ENCODE measurements at regions not wholly inside any gene's neighbourhood (a gene's known extent, or its start where the extent isn't known, plus 50 kb on each side); places are given as distances from the start of the nearest gene placed in this dataset.

DNA sequence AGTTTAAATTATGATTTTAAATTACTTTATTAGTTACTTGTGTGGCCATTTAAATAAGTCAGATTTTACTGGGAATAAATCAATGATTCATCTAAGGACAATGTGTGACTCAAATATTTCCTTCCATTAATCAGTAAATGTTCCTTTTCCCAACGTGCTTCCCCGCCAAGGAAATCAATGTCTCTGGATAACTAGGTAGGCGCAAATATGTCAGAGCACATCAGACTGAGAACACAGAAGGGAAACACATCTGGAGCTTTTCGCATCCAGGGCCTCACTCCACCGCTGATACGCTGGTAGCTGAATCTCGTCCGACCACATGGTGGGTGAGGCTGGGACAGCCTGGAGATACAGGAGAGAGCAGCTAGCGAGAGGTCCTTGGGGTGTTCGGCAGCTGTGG, 56.4 kb upstream of the RPS6KA2 start:
- H2BK15ac ChIP-seq (ENCODE audit: low read length): no peak overlapping the region
- H3K4me3 ChIP-seq (ENCODE audit: low read length in 2 of 2): no peak overlapping the region
- H2BK5ac ChIP-seq (ENCODE audit: low read length): no peak overlapping the region
- H4K91ac ChIP-seq (ENCODE audit: low read depth, low read length, poor library complexity): no peak overlapping the region
- H4K8ac ChIP-seq (ENCODE audit: low read depth, low read length): no peak overlapping the region
- no peak overlapping the region for H3K4me2 ChIP-seq (ENCODE audit: insufficient read depth, low read length, poor library complexity, severe bottlenecking)
- H2AK5ac ChIP-seq (ENCODE audit: low read depth, low read length): no peak overlapping the region
- no peak overlapping the region for H3K18ac ChIP-seq (ENCODE audit: low read length)
- peaks cover 13 to 22% of the 10 kb centered on the region in 2 donors for H3K4me1 ChIP-seq (ENCODE audit: control insufficient read depth in 2 of 2, insufficient read depth in 1 of 2, low read depth in 1 of 2, low read length in 2 of 2)
- no peak overlapping the region for H3K14ac ChIP-seq (ENCODE audit: low read length)
- no peak overlapping the region for H3K23ac ChIP-seq (ENCODE audit: low read depth, low read length, poor library complexity)
- H2BK12ac ChIP-seq (ENCODE audit: low read length): no peak overlapping the region
- H3K9me3 ChIP-seq (replicated peaks in 1 of 2; ENCODE audit: control insufficient read depth in 2 of 2, insufficient read depth in 1 of 2, low read depth in 1 of 2, low read length in 2 of 2): peaks cover 0 to 1% of the 10 kb centered on the region in 2 donors
- no peaks in the 10 kb centered on the region for H3K36me3 ChIP-seq (replicated peaks in 1 of 2; ENCODE audit: control insufficient read depth in 2 of 2, insufficient read depth in 2 of 2, low read length in 2 of 2)
- no peak overlapping the region for H3K4ac ChIP-seq (ENCODE audit: low read length)
- no peak overlapping the region for H2AFZ ChIP-seq (ENCODE audit: low read length)
- H3K9ac ChIP-seq (ENCODE audit: low read depth, low read length, poor library complexity): no peak overlapping the region
- H3K27ac ChIP-seq (replicated peaks; ENCODE audit: low read length): no peak overlapping the region
- no peaks in the 10 kb centered on the region for H3K79me1 ChIP-seq (ENCODE audit: low read depth, low read length)
- no peak overlapping the region for H2BK120ac ChIP-seq (ENCODE audit: low read depth, low read length)
- WGBS, 2 donors (ENCODE audit: extremely low coverage in 2 of 2, insufficient read length in 2 of 2, insufficient replicate concordance in 1 of 2): no CpG with 5 or more reads among the region's 10 CpGs
- DNase-seq (ENCODE audit: low spot score): no peak
- no peaks in the 10 kb centered on the region for H3K27me3 ChIP-seq (ENCODE audit: control insufficient read depth in 3 of 3, insufficient read depth in 3 of 3, low read depth in 1 of 3, low read length in 3 of 3)

DNA sequence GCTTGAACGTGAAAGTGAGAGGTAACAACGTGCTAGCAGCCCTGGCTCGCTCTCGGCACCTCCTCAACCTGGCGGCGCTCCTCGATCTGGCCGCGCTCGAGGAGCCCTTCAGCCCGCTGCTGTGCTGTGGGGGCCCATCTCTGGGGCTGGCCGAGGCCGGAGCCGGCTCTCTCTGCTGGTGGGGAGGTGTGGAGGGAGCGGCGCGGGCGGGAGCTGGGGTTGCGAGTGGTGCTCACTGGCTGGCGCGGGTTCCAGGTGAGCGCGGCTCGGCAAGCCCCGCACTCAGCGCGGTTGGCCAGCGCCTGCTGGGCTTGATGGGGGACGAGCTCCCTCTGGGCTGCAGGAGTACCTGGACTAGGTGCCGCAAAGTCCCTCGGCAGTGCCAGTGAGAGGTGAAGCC, 52.5 kb upstream of the RPS6KA2 start:
- Histone ChIP-seq H3K4me1 (ENCODE audit: control insufficient read depth in 2 of 2, insufficient read depth in 1 of 2, low read depth in 1 of 2, low read length in 2 of 2) (peaks cover 0 to 9% of the 10 kb centered on the region in 2 donors), H3K9ac (ENCODE audit: low read depth, low read length, poor library complexity) (no peak overlapping the region), H2BK15ac (ENCODE audit: low read length) (no peak overlapping the region), H3K4me2 (ENCODE audit: insufficient read depth, low read length, poor library complexity, severe bottlenecking) (no peak overlapping the region), H3K4ac (ENCODE audit: low read length) (no peak overlapping the region), H3K23ac (ENCODE audit: low read depth, low read length, poor library complexity) (peak overlapping the region; percentile 12), H4K8ac (ENCODE audit: low read depth, low read length) (no peak overlapping the region), H3K79me1 (ENCODE audit: low read depth, low read length) (no peaks in the 10 kb centered on the region), H3K4me3 (ENCODE audit: low read length in 2 of 2) (no peak overlapping the region), H3K27me3 (ENCODE audit: control insufficient read depth in 3 of 3, insufficient read depth in 3 of 3, low read depth in 1 of 3, low read length in 3 of 3) (no peaks in the 10 kb centered on the region), H3K14ac (ENCODE audit: low read length) (no peak overlapping the region), H3K27ac (replicated peaks; ENCODE audit: low read length) (no peak overlapping the region), H2AFZ (ENCODE audit: low read length) (no peak overlapping the region), H3K18ac (ENCODE audit: low read length) (no peak overlapping the region), H4K91ac (ENCODE audit: low read depth, low read length, poor library complexity) (no peak overlapping the region), H2AK5ac (ENCODE audit: low read depth, low read length) (no peak overlapping the region), H3K36me3 (replicated peaks in 1 of 2; ENCODE audit: control insufficient read depth in 2 of 2, insufficient read depth in 2 of 2, low read length in 2 of 2) (no peaks in the 10 kb centered on the region), H2BK5ac (ENCODE audit: low read length) (no peak overlapping the region), H3K9me3 (replicated peaks in 1 of 2; ENCODE audit: control insufficient read depth in 2 of 2, insufficient read depth in 1 of 2, low read depth in 1 of 2, low read length in 2 of 2) (peaks cover 3% of the 10 kb centered on the region in 2 donors), H2BK12ac (ENCODE audit: low read length) (no peak overlapping the region), H2BK120ac (ENCODE audit: low read depth, low read length) (no peak overlapping the region)
- no CpG with 5 or more reads among the region's 31 CpGs for WGBS, 2 donors (ENCODE audit: extremely low coverage in 2 of 2, insufficient read length in 2 of 2, insufficient replicate concordance in 1 of 2)
- no peak for DNase-seq (ENCODE audit: low spot score)

DNA sequence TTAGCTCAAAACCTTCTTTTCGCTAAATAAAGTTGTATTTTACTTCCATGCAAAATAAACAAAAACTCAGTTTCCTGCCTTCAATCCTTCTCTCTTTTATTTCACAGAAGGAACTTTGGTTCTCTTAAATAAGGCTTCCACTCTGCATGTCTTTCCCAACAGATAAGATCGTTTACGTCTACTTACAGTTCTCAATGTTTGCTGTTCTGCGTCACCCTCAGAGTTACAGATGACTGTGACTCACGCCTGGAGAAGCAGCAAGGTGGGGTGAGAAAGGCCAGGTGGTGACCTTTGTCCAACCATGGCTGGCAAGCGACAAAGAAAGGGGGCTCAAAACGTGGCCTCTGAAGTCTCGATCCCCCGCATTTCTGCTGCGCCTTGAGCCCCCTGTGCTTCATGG, 51.4 kb upstream of the RPS6KA2 start:
- no peak overlapping the region for H3K4me3 ChIP-seq (ENCODE audit: low read length in 2 of 2)
- no peak overlapping the region for H3K27ac ChIP-seq (replicated peaks; ENCODE audit: low read length)
- WGBS, 2 donors (ENCODE audit: extremely low coverage in 2 of 2, insufficient read length in 2 of 2, insufficient replicate concordance in 1 of 2): no CpG with 5 or more reads among the region's 10 CpGs

DNA sequence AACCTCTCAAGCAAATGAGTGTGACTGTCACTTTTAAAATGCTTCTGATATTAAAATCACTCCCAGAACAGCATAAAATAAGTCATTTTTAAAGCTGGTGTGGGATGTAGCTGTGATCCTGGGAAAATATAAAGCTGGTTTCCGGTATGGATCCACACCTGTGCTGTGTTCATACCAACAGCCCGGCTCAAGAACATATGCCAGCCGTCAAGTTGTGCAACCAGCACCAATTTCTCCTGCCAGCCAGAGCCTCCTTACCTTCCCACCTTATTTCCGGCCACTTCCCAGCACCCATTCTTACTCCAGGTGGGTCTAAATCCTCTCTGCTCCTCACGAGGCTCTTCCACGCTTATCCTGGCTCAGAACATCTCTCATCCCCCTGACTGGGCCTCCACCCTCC, 50.9 kb upstream of the RPS6KA2 start:
- no peak overlapping the region for H3K23ac ChIP-seq (ENCODE audit: low read depth, low read length, poor library complexity)
- no peaks in the 10 kb centered on the region for H3K36me3 ChIP-seq (replicated peaks in 1 of 2; ENCODE audit: control insufficient read depth in 2 of 2, insufficient read depth in 2 of 2, low read length in 2 of 2)
- H3K4me1 ChIP-seq (ENCODE audit: control insufficient read depth in 2 of 2, insufficient read depth in 1 of 2, low read depth in 1 of 2, low read length in 2 of 2): peaks cover 2 to 5% of the 10 kb centered on the region in 2 donors
- no peak overlapping the region for H3K4me3 ChIP-seq (ENCODE audit: low read length in 2 of 2)
- H2BK120ac ChIP-seq (ENCODE audit: low read depth, low read length): no peak overlapping the region
- no peak overlapping the region for H4K91ac ChIP-seq (ENCODE audit: low read depth, low read length, poor library complexity)
- H3K14ac ChIP-seq (ENCODE audit: low read length): no peak overlapping the region
- no peak overlapping the region for H3K27ac ChIP-seq (replicated peaks; ENCODE audit: low read length)
- no peak overlapping the region for H2AK5ac ChIP-seq (ENCODE audit: low read depth, low read length)
- H3K4me2 ChIP-seq (ENCODE audit: insufficient read depth, low read length, poor library complexity, severe bottlenecking): no peak overlapping the region
- H3K9ac ChIP-seq (ENCODE audit: low read depth, low read length, poor library complexity): no peak overlapping the region
- no peak overlapping the region for H3K18ac ChIP-seq (ENCODE audit: low read length)
- no peak for DNase-seq (ENCODE audit: low spot score)
- no peak overlapping the region for H2BK12ac ChIP-seq (ENCODE audit: low read length)
- H3K27me3 ChIP-seq (ENCODE audit: control insufficient read depth in 3 of 3, insufficient read depth in 3 of 3, low read depth in 1 of 3, low read length in 3 of 3): no peaks in the 10 kb centered on the region
- no peaks in the 10 kb centered on the region for H3K79me1 ChIP-seq (ENCODE audit: low read depth, low read length)
- no CpG with 5 or more reads among the region's 6 CpGs for WGBS, 2 donors (ENCODE audit: extremely low coverage in 2 of 2, insufficient read length in 2 of 2, insufficient replicate concordance in 1 of 2)
- H3K4ac ChIP-seq (ENCODE audit: low read length): no peak overlapping the region
- H3K9me3 ChIP-seq (replicated peaks in 1 of 2; ENCODE audit: control insufficient read depth in 2 of 2, insufficient read depth in 1 of 2, low read depth in 1 of 2, low read length in 2 of 2): peaks cover 3% of the 10 kb centered on the region in 2 donors
- no peak overlapping the region for H2BK5ac ChIP-seq (ENCODE audit: low read length)
- H2AFZ ChIP-seq (ENCODE audit: low read length): no peak overlapping the region
- H4K8ac ChIP-seq (ENCODE audit: low read depth, low read length): no peak overlapping the region
- no peak overlapping the region for H2BK15ac ChIP-seq (ENCODE audit: low read length)

More for the DNA sequence above, 51.4 kb upstream of the RPS6KA2 start:
- no peak overlapping the region for H3K9ac ChIP-seq (ENCODE audit: low read depth, low read length, poor library complexity)
- no peak overlapping the region for H2AFZ ChIP-seq (ENCODE audit: low read length)
- no peak overlapping the region for H2BK5ac ChIP-seq (ENCODE audit: low read length)
- H3K27me3 ChIP-seq (ENCODE audit: control insufficient read depth in 3 of 3, insufficient read depth in 3 of 3, low read depth in 1 of 3, low read length in 3 of 3): no peaks in the 10 kb centered on the region
- no peaks in the 10 kb centered on the region for H3K36me3 ChIP-seq (replicated peaks in 1 of 2; ENCODE audit: control insufficient read depth in 2 of 2, insufficient read depth in 2 of 2, low read length in 2 of 2)
- H4K91ac ChIP-seq (ENCODE audit: low read depth, low read length, poor library complexity): no peak overlapping the region
- H3K4me1 ChIP-seq (ENCODE audit: control insufficient read depth in 2 of 2, insufficient read depth in 1 of 2, low read depth in 1 of 2, low read length in 2 of 2): peaks cover 0 to 3% of the 10 kb centered on the region in 2 donors
- H3K23ac ChIP-seq (ENCODE audit: low read depth, low read length, poor library complexity): no peak overlapping the region
- no peaks in the 10 kb centered on the region for H3K79me1 ChIP-seq (ENCODE audit: low read depth, low read length)
- H2BK12ac ChIP-seq (ENCODE audit: low read length): no peak overlapping the region
- no peak overlapping the region for H2BK120ac ChIP-seq (ENCODE audit: low read depth, low read length)
- H2BK15ac ChIP-seq (ENCODE audit: low read length): no peak overlapping the region
- peaks cover 3% of the 10 kb centered on the region in 2 donors for H3K9me3 ChIP-seq (replicated peaks in 1 of 2; ENCODE audit: control insufficient read depth in 2 of 2, insufficient read depth in 1 of 2, low read depth in 1 of 2, low read length in 2 of 2)
- H2AK5ac ChIP-seq (ENCODE audit: low read depth, low read length): no peak overlapping the region
- no peak for DNase-seq (ENCODE audit: low spot score)
- no peak overlapping the region for H3K14ac ChIP-seq (ENCODE audit: low read length)
- no peak overlapping the region for H3K4ac ChIP-seq (ENCODE audit: low read length)
- no peak overlapping the region for H3K4me2 ChIP-seq (ENCODE audit: insufficient read depth, low read length, poor library complexity, severe bottlenecking)
- H3K18ac ChIP-seq (ENCODE audit: low read length): no peak overlapping the region
- no peak overlapping the region for H4K8ac ChIP-seq (ENCODE audit: low read depth, low read length)
